Mesothelial cell of epicardium (in vitro differentiated cells): ENCODE measurements at regions not wholly inside any gene's neighbourhood (a gene's known extent, or its start where the extent isn't known, plus 50 kb on each side); places are given as distances from the start of the nearest gene placed in this dataset.

Experiments
- DNase-seq, 2 experiments: peaks; one replicate each; pipeline ENCODE4 v3.0.0; 2021; ENCODE audit warnings: low spot score in 2 of 2; ENCODE audit not compliant: unreplicated experiment in 2 of 2
- H3K27ac Mint-ChIP-seq: 2 replicates; pipeline ENCODE4 v1.8.0; 2021; ENCODE audit warnings: mixed read lengths
- H3K27me3 Mint-ChIP-seq: 2 replicates; pipeline ENCODE4 v1.8.0; 2021; ENCODE audit warnings: low read depth, mixed read lengths
- H3K36me3 Mint-ChIP-seq: 2 replicates; pipeline ENCODE4 v1.8.0; 2021; ENCODE audit warnings: mixed read lengths
- H3K4me1 Mint-ChIP-seq: 2 replicates; pipeline ENCODE4 v1.8.0; 2021; ENCODE audit warnings: mixed read lengths
- H3K4me3 Mint-ChIP-seq: 2 replicates; pipeline ENCODE4 v1.8.0; 2021; ENCODE audit warnings: mild to moderate bottlenecking, moderate library complexity, mixed read lengths
- H3K9me3 Mint-ChIP-seq: 2 replicates; pipeline ENCODE4 v1.8.0; 2021; ENCODE audit warnings: mixed read lengths
- CTCF ChIP-seq: fragments of 200-600 bp; sonication (generic); IDR thresholded peaks from one replicate; pipeline ENCODE4 v1.5.0; 2021; ENCODE audit warnings: antibody characterized with exemption; ENCODE audit not compliant: unreplicated experiment

- no peak for TF ChIP-seq CTCF
- H3K4me1 Mint-ChIP-seq = no peaks in the 10 kb centered on the region
- H3K9me3 Mint-ChIP-seq = peaks cover 22% of the 10 kb centered on the region
- no peaks in the 10 kb centered on the region for H3K27me3 Mint-ChIP-seq
- H3K36me3 Mint-ChIP-seq = peaks cover 3% of the 10 kb centered on the region
- no peak overlapping the region for H3K27ac Mint-ChIP-seq
- no peak overlapping the region for H3K4me3 Mint-ChIP-seq
- DNase-seq = no peak
Measured at GRCh38 chr13:88592105-88592504, 920.9 kb downstream of the SLITRK5 start.

DNA sequence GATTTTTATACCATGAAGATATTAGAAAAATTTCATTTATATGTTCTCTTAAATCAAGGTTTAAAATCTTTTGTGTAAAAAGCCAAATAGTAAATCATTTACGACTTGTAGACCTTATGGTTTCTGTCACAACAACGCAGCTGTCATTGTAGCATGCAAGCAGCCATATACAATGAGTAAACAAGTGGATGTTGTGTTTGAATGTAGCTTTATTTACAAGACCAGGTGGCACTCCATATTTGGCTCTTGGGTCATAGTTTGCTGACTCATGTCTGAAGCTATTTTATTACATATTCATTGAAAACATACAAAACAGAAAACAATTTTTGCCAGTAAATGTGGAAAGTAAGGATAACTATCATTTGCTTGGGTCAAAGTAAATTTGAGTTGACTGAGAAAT lies 930.8 kb downstream of the SLITRK5 start:
- H3K27ac Mint-ChIP-seq = no peak overlapping the region
- no peak overlapping the region for H3K4me3 Mint-ChIP-seq
- H3K36me3 Mint-ChIP-seq = no peaks in the 10 kb centered on the region
- peaks cover 5% of the 10 kb centered on the region for H3K4me1 Mint-ChIP-seq
- no peak for TF ChIP-seq CTCF
- H3K27me3 Mint-ChIP-seq = no peaks in the 10 kb centered on the region
- DNase-seq = no peak
- H3K9me3 Mint-ChIP-seq = peaks cover 11% of the 10 kb centered on the region

- peaks cover 5% of the 10 kb centered on the region for H3K4me1 Mint-ChIP-seq
- no peak overlapping the region for H3K4me3 Mint-ChIP-seq
- H3K27me3 Mint-ChIP-seq = no peaks in the 10 kb centered on the region
- peak overlapping the region; percentile 35 for H3K27ac Mint-ChIP-seq
- no peaks in the 10 kb centered on the region for H3K36me3 Mint-ChIP-seq
- no peak for TF ChIP-seq CTCF
- peaks cover 11% of the 10 kb centered on the region for H3K9me3 Mint-ChIP-seq
- DNase-seq = peak in 1 of 2 experiments; percentile 39
Measured at GRCh38 chr13:88602786-88603777, 931.9 kb downstream of the SLITRK5 start.

GRCh38 chr13:88617176-88617575 lies 946.0 kb downstream of the SLITRK5 start:
- Mint-ChIP-seq H3K4me1 (no peaks in the 10 kb centered on the region), H3K36me3 (peaks cover 2% of the 10 kb centered on the region), H3K27me3 (no peaks in the 10 kb centered on the region), H3K9me3 (peaks cover 10% of the 10 kb centered on the region), H3K4me3 (no peak overlapping the region), H3K27ac (no peak overlapping the region)
- TF ChIP-seq CTCF = no peak
- no peak for DNase-seq

DNA sequence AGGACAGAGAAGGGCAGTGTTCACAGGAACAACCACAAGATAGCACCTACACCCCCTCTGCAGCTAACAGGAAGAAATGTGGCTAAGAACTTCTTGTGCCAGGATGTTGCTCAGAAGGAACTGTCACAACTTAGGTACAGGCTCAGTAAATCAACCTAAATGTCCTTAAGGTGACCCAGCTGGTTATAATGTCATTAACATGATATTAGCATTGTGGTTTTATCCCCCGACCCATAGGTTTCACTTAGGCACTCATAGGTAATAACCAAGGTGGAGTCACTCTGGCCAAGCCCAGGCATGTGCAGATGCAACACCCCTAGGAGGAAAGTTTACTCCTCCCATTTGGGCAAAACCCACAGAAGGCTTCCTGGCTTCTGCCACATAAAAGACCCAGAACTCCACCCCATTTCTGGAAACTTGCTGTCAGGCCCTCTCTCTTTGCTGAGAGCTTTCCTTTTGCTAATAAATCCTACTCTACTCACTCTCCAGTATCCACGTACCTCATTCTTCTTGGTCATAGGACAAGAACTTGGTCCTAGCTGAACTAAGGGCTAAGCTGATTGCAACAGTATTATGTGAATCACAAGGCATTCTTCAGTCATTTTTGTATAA lies 951.3 kb downstream of the SLITRK5 start:
- Mint-ChIP-seq H3K27ac (no peak overlapping the region), H3K4me3 (no peak overlapping the region), H3K4me1 (no peaks in the 10 kb centered on the region), H3K9me3 (peaks cover 12% of the 10 kb centered on the region), H3K27me3 (no peaks in the 10 kb centered on the region), H3K36me3 (peaks cover 3% of the 10 kb centered on the region)
- TF ChIP-seq CTCF = no peak
- no peak for DNase-seq
